Muscle of leg (tissue), 3 donors: ENCODE measurements at regions not wholly inside any gene's neighbourhood (a gene's known extent, or its start where the extent isn't known, plus 50 kb on each side); places are given as distances from the start of the nearest gene placed in this dataset.
"Not testable (repeated sequence)": the region's sequence is repeated elsewhere in the genome, so short reads cannot be mapped to it uniquely, and the experiment has no call there.

Experiments
- DNase-seq: peaks from one replicate; pipeline ENCODE4 v3.0.0; 2013
- H3K27ac ChIP-seq: one replicate; pipeline ENCODE4 v1.5.1; 2013; ENCODE audit warnings: mild to moderate bottlenecking, low read length, control low read depth
- H3K27me3 ChIP-seq: one replicate; pipeline ENCODE4 v1.6.1; 2013; ENCODE audit warnings: low read length; ENCODE audit not compliant: control insufficient read depth, insufficient read depth
- H3K36me3 ChIP-seq: one replicate; pipeline ENCODE4 v1.6.1; 2013; ENCODE audit warnings: low read length; ENCODE audit not compliant: control insufficient read depth, insufficient read depth
- H3K4me1 ChIP-seq: one replicate; pipeline ENCODE4 v1.6.1; 2013; ENCODE audit warnings: low read length; ENCODE audit not compliant: control insufficient read depth, insufficient read depth
- H3K4me3 ChIP-seq: one replicate; pipeline ENCODE4 v1.5.1; 2013; ENCODE audit warnings: low read length, control low read depth
- H3K9me3 ChIP-seq: replicated peaks from 2 replicates; pipeline ENCODE4 v1.6.1; 2013; ENCODE audit warnings: low read depth, low read length; ENCODE audit not compliant: control insufficient read depth
- WGBS: methylation state at CpG from one replicate; pipeline ENCODE4 v1.1.5; 2013; ENCODE audit warnings: missing lambda C conversion rate; ENCODE audit not compliant: insufficient coverage; 5-methylcytosine and 5-hydroxymethylcytosine counted together

- 87% methylated on average over 5 of the region's 9 CpGs for WGBS
- not testable (repeated sequence) for H3K4me1 ChIP-seq, DNase-seq, H3K27me3 ChIP-seq, H3K9me3 ChIP-seq, H3K36me3 ChIP-seq, H3K4me3 ChIP-seq, H3K27ac ChIP-seq
Measured at GRCh38 chr2:91462292-91462691, 2770.8 kb downstream of the RPIA start.

GRCh38 chr2:91463007-91463406 is 2771.5 kb downstream of the RPIA start:
- not testable (repeated sequence) for H3K4me1 ChIP-seq, H3K9me3 ChIP-seq, H3K4me3 ChIP-seq, H3K27ac ChIP-seq, H3K27me3 ChIP-seq, DNase-seq, H3K36me3 ChIP-seq
- no CpG with 5 or more reads among the region's 2 CpGs for WGBS

GRCh38 chr2:91466780-91467363 is 2775.4 kb downstream of the RPIA start:
- H3K9me3 ChIP-seq, H3K36me3 ChIP-seq, DNase-seq, H3K4me3 ChIP-seq, H3K4me1 ChIP-seq, H3K27me3 ChIP-seq, H3K27ac ChIP-seq: not testable (repeated sequence)
- WGBS: 27% methylated on average over 1 of the region's 1 CpG

- not testable (repeated sequence) for H3K9me3 ChIP-seq, H3K36me3 ChIP-seq, H3K4me3 ChIP-seq, H3K27ac ChIP-seq, DNase-seq
- peaks cover 16% of the 10 kb centered on the region for H3K4me1 ChIP-seq
- H3K27me3 ChIP-seq: peaks cover 26% of the 10 kb centered on the region
- no CpG with 5 or more reads among the region's 2 CpGs for WGBS
Measured at GRCh38 chr2:91476244-91476935, 2784.9 kb downstream of the RPIA start.

- H3K4me1 ChIP-seq: peaks cover 16% of the 10 kb centered on the region
- not testable (repeated sequence) for H3K4me3 ChIP-seq, DNase-seq, H3K36me3 ChIP-seq, H3K27ac ChIP-seq, H3K9me3 ChIP-seq
- H3K27me3 ChIP-seq: peaks cover 28% of the 10 kb centered on the region
- WGBS: 3% methylated on average over 6 of the region's 25 CpGs
Measured at GRCh38 chr2:91476936-91477246, 2785.4 kb downstream of the RPIA start.

- Histone ChIP-seq H3K27me3 (peaks cover 28% of the 10 kb centered on the region), H3K4me3 (peak overlapping the region; percentile 44), H3K4me1 (peaks cover 16% of the 10 kb centered on the region)
- not testable (repeated sequence) for H3K36me3 ChIP-seq, H3K27ac ChIP-seq, DNase-seq, H3K9me3 ChIP-seq
- WGBS: 2% methylated on average over 38 of the region's 51 CpGs
Measured at GRCh38 chr2:91477291-91477690, 2785.8 kb downstream of the RPIA start.

GRCh38 chr2:91477731-91478672 is 2786.5 kb downstream of the RPIA start:
- peak overlapping the region; percentile 44 for H3K4me3 ChIP-seq
- no peak overlapping the region for H3K27ac ChIP-seq
- H3K36me3 ChIP-seq: no peaks in the 10 kb centered on the region
- H3K9me3 ChIP-seq: no peaks in the 10 kb centered on the region
- under 1% methylated on average over 121 of the region's 123 CpGs for WGBS
- peaks cover 16% of the 10 kb centered on the region for H3K4me1 ChIP-seq
- peaks cover 28% of the 10 kb centered on the region for H3K27me3 ChIP-seq
- DNase-seq: peak; percentile 43

- not testable (repeated sequence) for H3K36me3 ChIP-seq, H3K9me3 ChIP-seq, H3K27ac ChIP-seq, DNase-seq
- H3K4me1 ChIP-seq: peaks cover 16% of the 10 kb centered on the region
- WGBS: 0% methylated on average over 21 of the region's 70 CpGs
- peaks cover 28% of the 10 kb centered on the region for H3K27me3 ChIP-seq
- H3K4me3 ChIP-seq: peak overlapping the region; percentile 44
Measured at GRCh38 chr2:91478851-91479718, 2787.6 kb downstream of the RPIA start.

- not testable (repeated sequence) for H3K27me3 ChIP-seq, H3K9me3 ChIP-seq, H3K36me3 ChIP-seq, DNase-seq, H3K4me1 ChIP-seq, H3K4me3 ChIP-seq, H3K27ac ChIP-seq
- no CpG with 5 or more reads among the region's 4 CpGs for WGBS
Measured at GRCh38 chr2:91485226-91485625, 2793.8 kb downstream of the RPIA start.
